ENCODE measurements at regions not wholly inside any gene's neighbourhood (a gene's known extent, or its start where the extent isn't known, plus 50 kb on each side); places are given as distances from the start of the nearest gene placed in this dataset.
A peak's percentile ranks its signal among the peaks of the same experiment; 100 is the strongest.

DNA sequence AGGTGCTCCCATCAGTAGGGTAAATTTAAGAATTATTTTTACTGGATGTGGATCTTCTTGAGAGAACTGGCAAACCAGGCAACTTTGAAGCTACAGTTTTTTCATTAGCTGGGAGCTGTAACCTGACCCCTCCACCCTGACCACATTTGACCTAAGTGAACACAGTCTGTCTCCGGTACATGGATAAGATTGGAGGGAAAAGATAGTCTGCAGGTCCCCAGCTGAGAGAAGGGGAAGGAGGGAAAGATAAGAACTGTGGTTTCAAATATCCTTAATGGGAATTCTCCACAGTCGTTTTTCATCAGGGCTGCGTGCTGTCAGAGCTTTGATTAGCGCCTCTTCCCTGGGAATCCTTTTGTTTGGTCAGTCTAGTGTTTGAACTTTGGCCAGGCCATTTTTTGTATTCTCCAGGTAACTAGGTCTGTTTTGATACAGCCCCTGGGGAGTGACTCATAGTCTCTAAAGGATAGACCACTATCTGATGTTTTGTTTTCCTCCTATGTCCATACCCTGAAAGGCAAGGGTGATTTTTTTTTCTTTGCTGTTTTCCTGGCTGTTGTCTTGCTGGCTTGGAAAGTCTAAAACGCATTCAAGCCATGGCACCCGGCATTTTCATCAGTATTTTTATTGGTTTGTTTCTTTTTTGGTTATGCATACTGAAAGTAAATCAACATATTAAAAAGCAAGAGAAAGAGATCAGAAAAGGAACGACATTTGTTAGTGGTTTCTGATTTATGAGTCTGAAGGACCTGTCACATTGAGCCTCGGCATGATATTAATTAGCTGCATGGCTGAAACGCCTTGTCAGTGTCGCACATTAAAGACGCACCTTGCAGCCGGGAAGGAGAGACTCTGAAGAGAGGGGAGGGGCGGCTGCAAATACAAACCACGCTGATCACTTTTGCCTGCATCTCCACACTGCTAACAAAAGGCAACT, 183.4 kb upstream of the FN1 start (continued):
- TF ChIP-seq ZNF746 (CRISPR knock-in tag; IDR thresholded peaks at IDR 0.05), result peak; percentile 89; the same call in 1 of the 2 replicates
- TF ChIP-seq PCBP2 (optimal IDR thresholded peaks at IDR 0.05; ENCODE audit: low read depth, low read length, poor library complexity, severe bottlenecking), result no peak
- TF ChIP-seq ZMYM4 (CRISPR knock-in tag; IDR thresholded peaks at IDR 0.05), result peak; percentile 93
- TF ChIP-seq HNRNPL (IDR thresholded peaks at IDR 0.05; ENCODE audit: low read depth, low read length), result no peak
- no peak for TF ChIP-seq SATB2 (CRISPR knock-in tag; IDR thresholded peaks at IDR 0.05)
- TF ChIP-seq ZNF674 (CRISPR knock-in tag; IDR thresholded peaks at IDR 0.05; ENCODE audit: low read depth), result no peak
- TF ChIP-seq ZFP36L1 (CRISPR knock-in tag; IDR thresholded peaks at IDR 0.05), result peak; percentile 23; the same call in 1 of the 2 replicates
- TF ChIP-seq, protein P1, sequence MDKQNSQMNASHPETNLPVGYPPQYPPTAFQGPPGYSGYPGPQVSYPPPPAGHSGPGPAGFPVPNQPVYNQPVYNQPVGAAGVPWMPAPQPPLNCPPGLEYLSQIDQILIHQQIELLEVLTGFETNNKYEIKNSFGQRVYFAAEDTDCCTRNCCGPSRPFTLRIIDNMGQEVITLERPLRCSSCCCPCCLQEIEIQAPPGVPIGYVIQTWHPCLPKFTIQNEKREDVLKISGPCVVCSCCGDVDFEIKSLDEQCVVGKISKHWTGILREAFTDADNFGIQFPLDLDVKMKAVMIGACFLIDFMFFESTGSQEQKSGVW (CRISPR knock-in tag; IDR thresholded peaks at IDR 0.05; ENCODE audit: borderline replicate concordance), result no peak
- TF ChIP-seq KDM5A (IDR thresholded peaks at IDR 0.05; ENCODE audit: borderline replicate concordance, low read length), result no peak; the same call in 1 of the 2 replicates
- TF ChIP-seq KDM6A (CRISPR knock-in tag; IDR thresholded peaks at IDR 0.05; ENCODE audit: low read depth), result peak; percentile 65
- TF ChIP-seq AHDC1 (CRISPR knock-in tag; IDR thresholded peaks at IDR 0.05; ENCODE audit: borderline replicate concordance), result peak; percentile 92; the same call in 1 of the 2 replicates
- peak; percentile 47 for TF ChIP-seq IKZF4 (CRISPR knock-in tag; IDR thresholded peaks at IDR 0.05; ENCODE audit: borderline replicate concordance, low read depth, not compliant biosample characterization)
- TF ChIP-seq KDM2A (CRISPR knock-in tag; IDR thresholded peaks at IDR 0.05; ENCODE audit: borderline replicate concordance, low read depth), result no peak
- TF ChIP-seq ZSCAN22 (CRISPR knock-in tag; IDR thresholded peaks at IDR 0.05), result no peak
- TF ChIP-seq E2F1 (CRISPR knock-in tag; IDR thresholded peaks at IDR 0.05), result 0 out of 2 replicates have a peak, but pooled peaks have one; percentile 40

Measured in HepG2 (cell line).